SK-N-SH treated with all-trans-retinoic acid at 6 μM for 48 hours (cell line): ENCODE measurements at regions not wholly inside any gene's neighbourhood (a gene's known extent, or its start where the extent isn't known, plus 50 kb on each side); places are given as distances from the start of the nearest gene placed in this dataset.

Experiments
- ATAC-seq: fragments of 200-7000 bp; cut with Tn5 transposase; 3 replicates; pipeline ENCODE4 v1.9.1; 2020; ENCODE audit warnings: mild to moderate bottlenecking, moderate library complexity
- ARNTL ChIP-seq: fragments of 450-650 bp; formaldehyde crosslinking; IDR thresholded peaks from 2 replicates; pipeline ENCODE4 v1.5.0; 2020; ENCODE audit warnings: low read depth, mild to moderate bottlenecking, moderate library complexity, borderline replicate concordance
- BACH2 ChIP-seq: fragments of 250-450 bp; sonication (Bioruptor Pico); IDR thresholded peaks from 2 replicates; pipeline ENCODE4 v1.9.0; 2021; ENCODE audit warnings: mild to moderate bottlenecking, borderline replicate concordance
- CSDC2 ChIP-seq: fragments of 250-450 bp; sonication (Bioruptor Pico); IDR thresholded peaks from 2 replicates; pipeline ENCODE4 v1.5.0; 2020; ENCODE audit warnings: mild to moderate bottlenecking, moderate library complexity
- ESRRG ChIP-seq: fragments of 250-450 bp; sonication (Bioruptor Pico); IDR thresholded peaks from 2 replicates; pipeline ENCODE4 v1.6.1; 2021; ENCODE audit warnings: mild to moderate bottlenecking
- GLIS3 ChIP-seq: fragments of 250-450 bp; sonication (Bioruptor Pico); IDR thresholded peaks from 2 replicates; pipeline ENCODE4 v1.5.0; 2020; ENCODE audit warnings: mild to moderate bottlenecking, moderate library complexity
- ISL1 ChIP-seq: fragments of 250-450 bp; sonication (Bioruptor Pico); IDR thresholded peaks from 2 replicates; pipeline ENCODE4 v2.1.2; 2022; ENCODE audit warnings: mild to moderate bottlenecking, moderate library complexity
- OSR1 ChIP-seq: fragments of 250-450 bp; sonication (Bioruptor Pico); IDR thresholded peaks from 2 replicates; pipeline ENCODE4 v1.8.0; 2022; ENCODE audit warnings: moderate library complexity, mild to moderate bottlenecking, inconsistent platforms
- PPARA ChIP-seq: fragments of 250-450 bp; sonication (Bioruptor Pico); IDR thresholded peaks from 2 replicates; pipeline ENCODE4 v1.5.0; 2020; ENCODE audit warnings: mild to moderate bottlenecking, borderline replicate concordance
- RARB ChIP-seq: fragments of 250-450 bp; sonication (Bioruptor Pico); IDR thresholded peaks from 2 replicates; pipeline ENCODE4 v1.8.0; 2021; ENCODE audit warnings: mild to moderate bottlenecking, moderate library complexity
- SNAI2 ChIP-seq: fragments of 250-450 bp; sonication (Bioruptor Pico); IDR thresholded peaks from 2 replicates; pipeline ENCODE4 v1.5.0; 2020; ENCODE audit warnings: mild to moderate bottlenecking, moderate library complexity
- TOX ChIP-seq: fragments of 250-450 bp; sonication (Bioruptor Pico); IDR thresholded peaks from 2 replicates; pipeline ENCODE4 v1.8.0; 2021; ENCODE audit warnings: mild to moderate bottlenecking, moderate library complexity, borderline replicate concordance
- ZC3H10 ChIP-seq: fragments of 250-450 bp; sonication (Bioruptor Pico); IDR thresholded peaks from 2 replicates; pipeline ENCODE4 v1.5.1; 2021; ENCODE audit warnings: mild to moderate bottlenecking, moderate library complexity
- ZFP3 ChIP-seq: fragments of 250-450 bp; sonication (Bioruptor Pico); IDR thresholded peaks from 2 replicates; pipeline ENCODE4 v1.5.0; 2020; ENCODE audit warnings: mild to moderate bottlenecking, moderate library complexity
- ZFP30 ChIP-seq: fragments of 450-650 bp; formaldehyde crosslinking; IDR thresholded peaks from 2 replicates; pipeline ENCODE4 v1.5.0; 2022; ENCODE audit warnings: mild to moderate bottlenecking, moderate library complexity
- ZNF565 ChIP-seq: fragments of 450-650 bp; formaldehyde crosslinking; conservative IDR thresholded peaks from 2 replicates; pipeline ENCODE4 v1.5.0; 2020; ENCODE audit warnings: low read depth, mild to moderate bottlenecking, moderate library complexity
- ZNF70 ChIP-seq: fragments of 450-650 bp; formaldehyde crosslinking; IDR thresholded peaks from 2 replicates; pipeline ENCODE4 v1.5.0; 2020; ENCODE audit warnings: mild to moderate bottlenecking, moderate library complexity
- ZNF8 ChIP-seq: fragments of 450-650 bp; formaldehyde crosslinking; IDR thresholded peaks from 2 replicates; pipeline ENCODE4 v1.5.0; 2020; ENCODE audit warnings: mild to moderate bottlenecking, moderate library complexity
- TF ChIP-seq, protein P1 (sequence below): fragments of 250-450 bp; sonication (Bioruptor Pico); IDR thresholded peaks from 2 replicates; pipeline ENCODE4 v1.5.1; 2020; ENCODE audit warnings: low read depth, mild to moderate bottlenecking, moderate library complexity
- TF ChIP-seq, protein P2 (sequence below): fragments of 250-450 bp; sonication (Bioruptor Pico); IDR thresholded peaks from 2 replicates; pipeline ENCODE4 v1.8.0; 2021; ENCODE audit warnings: low read depth, mild to moderate bottlenecking, moderate library complexity, borderline replicate concordance
- TF ChIP-seq, protein P3 (sequence below): fragments of 250-450 bp; sonication (Bioruptor Pico); IDR thresholded peaks from 2 replicates; pipeline ENCODE4 v1.5.1; 2021; ENCODE audit warnings: mild to moderate bottlenecking, moderate library complexity
- TF ChIP-seq, protein P4 (sequence below): fragments of 250-450 bp; sonication (Bioruptor Pico); IDR thresholded peaks from 2 replicates; pipeline ENCODE4 v1.8.0; 2020; ENCODE audit warnings: mild to moderate bottlenecking, moderate library complexity, borderline replicate concordance
- TF ChIP-seq, protein P5 (sequence below): fragments of 250-450 bp; sonication (Bioruptor Pico); IDR thresholded peaks from 2 replicates; pipeline ENCODE4 v1.5.0; 2020; ENCODE audit warnings: mild to moderate bottlenecking, moderate library complexity

DNA sequence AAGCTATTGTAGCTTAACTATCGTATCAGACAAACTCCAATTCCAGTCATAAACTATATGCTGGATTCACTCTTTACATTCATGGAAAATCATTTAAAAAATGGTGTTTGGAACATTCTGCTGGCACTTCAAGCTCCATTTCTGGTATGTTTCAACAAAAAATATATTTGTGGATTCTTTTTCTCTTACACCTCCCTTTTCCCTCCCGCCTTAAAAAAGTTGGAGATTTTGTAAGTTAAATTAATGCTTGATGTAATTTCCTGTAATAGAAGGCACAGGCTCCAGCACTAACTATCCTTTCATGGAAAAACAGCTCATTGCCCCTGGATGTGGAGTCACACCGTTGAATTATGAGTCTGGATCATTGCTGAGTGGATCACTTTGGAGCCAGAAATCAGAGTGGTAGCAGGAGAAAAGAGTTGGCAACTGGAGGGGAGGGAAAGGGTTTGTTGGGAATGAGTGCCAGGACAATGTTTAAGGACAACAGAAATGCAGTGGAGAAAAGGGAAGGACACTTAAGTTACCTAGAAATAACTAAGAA is 102.8 kb downstream of the ICOS start:
- no peak for ATAC-seq
- TF ChIP-seq ZFP3 (CRISPR knock-in tag) (no peak), ZC3H10 (CRISPR knock-in tag) (no peak), CSDC2 (no peak), ARNTL (CRISPR knock-in tag) (no peak), RARB (no peak), GLIS3 (no peak), SNAI2 (CRISPR knock-in tag) (no peak), ZNF565 (no peak), ZNF70 (CRISPR knock-in tag) (no peak), BACH2 (CRISPR knock-in tag) (no peak), ZFP30 (CRISPR knock-in tag) (no peak), PPARA (no peak)
- TF ChIP-seq, protein P1, sequence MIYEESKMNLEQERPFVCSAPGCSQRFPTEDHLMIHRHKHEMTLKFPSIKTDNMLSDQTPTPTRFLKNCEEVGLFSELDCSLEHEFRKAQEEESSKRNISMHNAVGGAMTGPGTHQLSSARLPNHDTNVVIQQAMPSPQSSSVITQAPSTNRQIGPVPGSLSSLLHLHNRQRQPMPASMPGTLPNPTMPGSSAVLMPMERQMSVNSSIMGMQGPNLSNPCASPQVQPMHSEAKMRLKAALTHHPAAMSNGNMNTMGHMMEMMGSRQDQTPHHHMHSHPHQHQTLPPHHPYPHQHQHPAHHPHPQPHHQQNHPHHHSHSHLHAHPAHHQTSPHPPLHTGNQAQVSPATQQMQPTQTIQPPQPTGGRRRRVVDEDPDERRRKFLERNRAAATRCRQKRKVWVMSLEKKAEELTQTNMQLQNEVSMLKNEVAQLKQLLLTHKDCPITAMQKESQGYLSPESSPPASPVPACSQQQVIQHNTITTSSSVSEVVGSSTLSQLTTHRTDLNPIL (CRISPR knock-in tag), result no peak
- TF ChIP-seq, protein P2, sequence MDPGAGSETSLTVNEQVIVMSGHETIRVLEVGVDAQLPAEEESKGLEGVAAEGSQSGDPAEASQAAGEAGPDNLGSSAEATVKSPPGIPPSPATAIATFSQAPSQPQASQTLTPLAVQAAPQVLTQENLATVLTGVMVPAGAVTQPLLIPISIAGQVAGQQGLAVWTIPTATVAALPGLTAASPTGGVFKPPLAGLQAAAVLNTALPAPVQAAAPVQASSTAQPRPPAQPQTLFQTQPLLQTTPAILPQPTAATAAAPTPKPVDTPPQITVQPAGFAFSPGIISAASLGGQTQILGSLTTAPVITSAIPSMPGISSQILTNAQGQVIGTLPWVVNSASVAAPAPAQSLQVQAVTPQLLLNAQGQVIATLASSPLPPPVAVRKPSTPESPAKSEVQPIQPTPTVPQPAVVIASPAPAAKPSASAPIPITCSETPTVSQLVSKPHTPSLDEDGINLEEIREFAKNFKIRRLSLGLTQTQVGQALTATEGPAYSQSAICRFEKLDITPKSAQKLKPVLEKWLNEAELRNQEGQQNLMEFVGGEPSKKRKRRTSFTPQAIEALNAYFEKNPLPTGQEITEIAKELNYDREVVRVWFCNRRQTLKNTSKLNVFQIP (CRISPR knock-in tag), result no peak
- TF ChIP-seq, protein P3, sequence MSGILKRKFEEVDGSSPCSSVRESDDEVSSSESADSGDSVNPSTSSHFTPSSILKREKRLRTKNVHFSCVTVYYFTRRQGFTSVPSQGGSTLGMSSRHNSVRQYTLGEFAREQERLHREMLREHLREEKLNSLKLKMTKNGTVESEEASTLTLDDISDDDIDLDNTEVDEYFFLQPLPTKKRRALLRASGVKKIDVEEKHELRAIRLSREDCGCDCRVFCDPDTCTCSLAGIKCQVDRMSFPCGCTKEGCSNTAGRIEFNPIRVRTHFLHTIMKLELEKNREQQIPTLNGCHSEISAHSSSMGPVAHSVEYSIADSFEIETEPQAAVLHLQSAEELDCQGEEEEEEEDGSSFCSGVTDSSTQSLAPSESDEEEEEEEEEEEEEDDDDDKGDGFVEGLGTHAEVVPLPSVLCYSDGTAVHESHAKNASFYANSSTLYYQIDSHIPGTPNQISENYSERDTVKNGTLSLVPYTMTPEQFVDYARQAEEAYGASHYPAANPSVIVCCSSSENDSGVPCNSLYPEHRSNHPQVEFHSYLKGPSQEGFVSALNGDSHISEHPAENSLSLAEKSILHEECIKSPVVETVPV (CRISPR knock-in tag), result no peak
- TF ChIP-seq, protein P4, sequence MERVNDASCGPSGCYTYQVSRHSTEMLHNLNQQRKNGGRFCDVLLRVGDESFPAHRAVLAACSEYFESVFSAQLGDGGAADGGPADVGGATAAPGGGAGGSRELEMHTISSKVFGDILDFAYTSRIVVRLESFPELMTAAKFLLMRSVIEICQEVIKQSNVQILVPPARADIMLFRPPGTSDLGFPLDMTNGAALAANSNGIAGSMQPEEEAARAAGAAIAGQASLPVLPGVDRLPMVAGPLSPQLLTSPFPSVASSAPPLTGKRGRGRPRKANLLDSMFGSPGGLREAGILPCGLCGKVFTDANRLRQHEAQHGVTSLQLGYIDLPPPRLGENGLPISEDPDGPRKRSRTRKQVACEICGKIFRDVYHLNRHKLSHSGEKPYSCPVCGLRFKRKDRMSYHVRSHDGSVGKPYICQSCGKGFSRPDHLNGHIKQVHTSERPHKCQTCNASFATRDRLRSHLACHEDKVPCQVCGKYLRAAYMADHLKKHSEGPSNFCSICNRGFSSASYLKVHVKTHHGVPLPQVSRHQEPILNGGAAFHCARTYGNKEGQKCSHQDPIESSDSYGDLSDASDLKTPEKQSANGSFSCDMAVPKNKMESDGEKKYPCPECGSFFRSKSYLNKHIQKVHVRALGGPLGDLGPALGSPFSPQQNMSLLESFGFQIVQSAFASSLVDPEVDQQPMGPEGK (CRISPR knock-in tag), result no peak

DNA sequence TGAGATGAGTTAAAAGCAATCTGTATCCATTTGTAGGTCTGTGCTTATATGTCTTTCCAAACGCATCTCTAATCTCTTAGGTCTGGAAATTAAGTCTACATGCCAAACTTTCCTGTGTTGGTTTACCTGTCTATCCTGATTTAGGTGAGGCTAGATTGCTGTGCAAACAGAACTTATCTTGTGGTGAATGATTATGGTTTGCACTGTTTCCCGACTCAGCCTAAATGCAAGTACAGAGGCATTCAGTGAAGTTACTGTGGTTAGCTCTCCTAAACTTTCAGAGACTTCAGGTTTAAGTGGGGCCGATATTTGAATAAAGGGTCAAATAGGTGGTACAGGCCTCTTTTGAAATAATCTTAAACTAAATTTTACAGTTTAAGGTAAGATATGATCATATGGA is 103.5 kb downstream of the ICOS start:
- ATAC-seq, result no peak
- TF ChIP-seq, protein P2 (CRISPR knock-in tag), result no peak
- TF ChIP-seq ZFP3 (CRISPR knock-in tag) (no peak), ZNF8 (CRISPR knock-in tag) (no peak), ZNF565 (no peak), ISL1 (no peak), OSR1 (CRISPR knock-in tag) (no peak), ZC3H10 (CRISPR knock-in tag) (no peak), ARNTL (CRISPR knock-in tag) (no peak), GLIS3 (no peak), TOX (CRISPR knock-in tag) (no peak), PPARA (no peak), BACH2 (CRISPR knock-in tag) (no peak), CSDC2 (no peak), ESRRG (no peak), ZNF70 (CRISPR knock-in tag) (no peak)
- TF ChIP-seq, protein P3 (CRISPR knock-in tag), result no peak
- TF ChIP-seq, protein P1 (CRISPR knock-in tag), result no peak
- TF ChIP-seq, protein P4 (CRISPR knock-in tag), result no peak
- TF ChIP-seq, protein P5, sequence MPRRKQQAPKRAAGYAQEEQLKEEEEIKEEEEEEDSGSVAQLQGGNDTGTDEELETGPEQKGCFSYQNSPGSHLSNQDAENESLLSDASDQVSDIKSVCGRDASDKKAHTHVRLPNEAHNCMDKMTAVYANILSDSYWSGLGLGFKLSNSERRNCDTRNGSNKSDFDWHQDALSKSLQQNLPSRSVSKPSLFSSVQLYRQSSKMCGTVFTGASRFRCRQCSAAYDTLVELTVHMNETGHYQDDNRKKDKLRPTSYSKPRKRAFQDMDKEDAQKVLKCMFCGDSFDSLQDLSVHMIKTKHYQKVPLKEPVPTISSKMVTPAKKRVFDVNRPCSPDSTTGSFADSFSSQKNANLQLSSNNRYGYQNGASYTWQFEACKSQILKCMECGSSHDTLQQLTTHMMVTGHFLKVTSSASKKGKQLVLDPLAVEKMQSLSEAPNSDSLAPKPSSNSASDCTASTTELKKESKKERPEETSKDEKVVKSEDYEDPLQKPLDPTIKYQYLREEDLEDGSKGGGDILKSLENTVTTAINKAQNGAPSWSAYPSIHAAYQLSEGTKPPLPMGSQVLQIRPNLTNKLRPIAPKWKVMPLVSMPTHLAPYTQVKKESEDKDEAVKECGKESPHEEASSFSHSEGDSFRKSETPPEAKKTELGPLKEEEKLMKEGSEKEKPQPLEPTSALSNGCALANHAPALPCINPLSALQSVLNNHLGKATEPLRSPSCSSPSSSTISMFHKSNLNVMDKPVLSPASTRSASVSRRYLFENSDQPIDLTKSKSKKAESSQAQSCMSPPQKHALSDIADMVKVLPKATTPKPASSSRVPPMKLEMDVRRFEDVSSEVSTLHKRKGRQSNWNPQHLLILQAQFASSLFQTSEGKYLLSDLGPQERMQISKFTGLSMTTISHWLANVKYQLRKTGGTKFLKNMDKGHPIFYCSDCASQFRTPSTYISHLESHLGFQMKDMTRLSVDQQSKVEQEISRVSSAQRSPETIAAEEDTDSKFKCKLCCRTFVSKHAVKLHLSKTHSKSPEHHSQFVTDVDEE (CRISPR knock-in tag), result no peak
